HFF-Myc (cell line): ENCODE measurements at regions not wholly inside any gene's neighbourhood (a gene's known extent, or its start where the extent isn't known, plus 50 kb on each side); places are given as distances from the start of the nearest gene placed in this dataset.

Source experiments
- DNase-seq: peaks from one replicate; pipeline ENCODE4 v3.0.0-alpha.2; 2011; ENCODE audit warnings: low read depth; ENCODE audit errors: extremely low read depth
- H3K4me3 ChIP-seq: replicated peaks from 2 replicates; pipeline ENCODE4 v1.5.1; 2011; ENCODE audit warnings: low read depth, mild to moderate bottlenecking, control low read depth, low read length
- CTCF ChIP-seq: IDR thresholded peaks from 2 replicates; pipeline ENCODE4 v1.5.1; 2012; ENCODE audit warnings: mild to moderate bottlenecking, low read depth, low read length, control low read depth; ENCODE audit errors: missing control alignments

GRCh38 chr18:10278265-10278664 lies 176.2 kb upstream of the APCDD1 start:
- H3K4me3 ChIP-seq, result no peak overlapping the region
- TF ChIP-seq CTCF, result no peak
- DNase-seq, result no peak

GRCh38 chr18:10279471-10279870 lies 175.0 kb upstream of the APCDD1 start:
- H3K4me3 ChIP-seq, result no peak overlapping the region
- DNase-seq, result no peak
- no peak for TF ChIP-seq CTCF

- no peak overlapping the region for H3K4me3 ChIP-seq
- no peak for TF ChIP-seq CTCF
- no peak for DNase-seq
These were observed 174.4 kb upstream of the APCDD1 start for GRCh38 chr18:10279905-10280644.

GRCh38 chr18:10284540-10285282 lies 169.7 kb upstream of the APCDD1 start:
- no peak for TF ChIP-seq CTCF
- no peak overlapping the region for H3K4me3 ChIP-seq

GRCh38 chr18:10285283-10285640 lies 169.2 kb upstream of the APCDD1 start:
- no peak overlapping the region for H3K4me3 ChIP-seq
- DNase-seq, result no peak
- no peak for TF ChIP-seq CTCF

More at GRCh38 chr18:10284540-10285282, 169.7 kb upstream of the APCDD1 start:
- DNase-seq, result no peak

- no peak for TF ChIP-seq CTCF
- no peak for DNase-seq
- no peak overlapping the region for H3K4me3 ChIP-seq
These were observed 167.8 kb upstream of the APCDD1 start for GRCh38 chr18:10286580-10287150.
